ENCODE measurements at regions not wholly inside any gene's neighbourhood (a gene's known extent, or its start where the extent isn't known, plus 50 kb on each side); places are given as distances from the start of the nearest gene placed in this dataset.

DNA sequence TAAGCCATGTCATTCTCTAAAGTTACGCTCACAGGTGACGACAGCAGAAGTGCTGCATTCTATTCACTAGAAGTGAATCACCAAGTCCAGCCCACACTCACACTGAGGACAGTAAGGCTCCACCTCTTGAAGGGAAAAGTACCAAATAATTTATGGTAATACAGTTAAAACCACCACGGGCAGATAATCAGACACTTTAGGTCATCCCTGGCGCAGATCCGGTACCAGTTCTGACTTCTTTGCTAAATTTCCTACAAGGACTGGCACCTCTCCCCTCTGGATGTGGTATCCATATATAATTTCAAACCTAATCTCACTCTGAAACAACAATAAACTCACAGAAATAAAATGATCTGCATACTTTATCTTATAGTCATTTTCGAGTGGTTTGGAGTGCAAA is 954.7 kb upstream of the GHITM start:
- Histone ChIP-seq H3K4me2 (no peak overlapping the region), H3K4me3 (no peak overlapping the region), H3K27ac (no peak overlapping the region), H3K9me3 (no peaks in the 10 kb centered on the region), H3K4me1 (no peaks in the 10 kb centered on the region)
- FAIRE-seq, result no peak
- no peak for DNase-seq (ENCODE audit: low read depth in 1 of 2, low spot score in 1 of 2)
- TF ChIP-seq RARB (CRISPR knock-in tag; IDR thresholded peaks at IDR 0.05) (no peak), NPAS2 (CRISPR knock-in tag; IDR thresholded peaks at IDR 0.05; ENCODE audit: borderline replicate concordance) (no peak), GATA3 (IDR thresholded peaks at IDR 0.05; ENCODE audit: borderline replicate concordance) (no peak), POLR2A (IDR thresholded peaks at IDR 0.05; ENCODE audit: low read length) (no peak), MYC (IDR thresholded peaks at IDR 0.05; ENCODE audit: borderline replicate concordance, low read length) (no peak), HOXB13 (CRISPR knock-in tag; IDR thresholded peaks at IDR 0.05; ENCODE audit: low read depth) (no peak), RAD21 (conservative IDR thresholded peaks at IDR 0.05 in 1 of 2, IDR thresholded peaks at IDR 0.05 in 1 of 2) (no peak), RFX5 (IDR thresholded peaks at IDR 0.05) (no peak), ZNF302 (CRISPR knock-in tag; IDR thresholded peaks at IDR 0.05) (no peak), FOSB (CRISPR knock-in tag; IDR thresholded peaks at IDR 0.05) (no peak), RNF2 (IDR thresholded peaks at IDR 0.05; ENCODE audit: borderline replicate concordance, low read depth) (no peak), KDM1A (IDR thresholded peaks at IDR 0.05; ENCODE audit: low read depth) (no peak), MAZ (IDR thresholded peaks at IDR 0.05; ENCODE audit: borderline replicate concordance, low read depth, low read length) (no peak), HDAC2 (IDR thresholded peaks at IDR 0.05) (no peak), BHLHE40 (IDR thresholded peaks at IDR 0.05; ENCODE audit: low read depth, low read length) (no peak)
- TF ChIP-seq, protein P1, sequence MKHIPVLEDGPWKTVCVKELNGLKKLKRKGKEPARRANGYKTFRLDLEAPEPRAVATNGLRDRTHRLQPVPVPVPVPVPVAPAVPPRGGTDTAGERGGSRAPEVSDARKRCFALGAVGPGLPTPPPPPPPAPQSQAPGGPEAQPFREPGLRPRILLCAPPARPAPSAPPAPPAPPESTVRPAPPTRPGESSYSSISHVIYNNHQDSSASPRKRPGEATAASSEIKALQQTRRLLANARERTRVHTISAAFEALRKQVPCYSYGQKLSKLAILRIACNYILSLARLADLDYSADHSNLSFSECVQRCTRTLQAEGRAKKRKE (CRISPR knock-in tag; IDR thresholded peaks at IDR 0.05; ENCODE audit: low read depth), result no peak
- POLR2A ChIA-PET, result no interaction called here
- 15% methylated on average over 6 of the region's 6 CpGs for WGBS (ENCODE audit: missing lambda C conversion rate)
- CTCF ChIA-PET, result no interaction called here
- no peak for ATAC-seq

DNA sequence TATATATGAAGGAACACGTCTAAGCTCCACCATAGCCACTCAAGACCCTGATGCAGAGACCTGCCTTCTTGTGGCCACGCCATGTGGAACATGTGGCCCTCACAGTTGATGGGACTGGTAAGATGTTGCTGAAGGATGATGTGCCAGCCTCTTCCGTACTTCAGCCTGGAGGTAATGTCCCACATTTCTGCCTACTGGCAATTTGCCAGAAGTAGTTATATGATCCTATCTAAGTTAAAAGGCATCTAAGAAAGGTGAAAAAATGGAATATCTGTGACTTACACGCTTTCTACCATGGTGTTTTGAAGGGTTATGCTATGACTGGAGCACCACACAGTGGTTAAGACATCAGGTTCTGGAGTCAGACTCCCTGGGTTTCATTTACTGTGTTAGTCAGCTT is 948.7 kb upstream of the GHITM start:
- ATAC-seq (no peak), DNase-seq (ENCODE audit: low read depth in 1 of 2, low spot score in 1 of 2) (no peak), FAIRE-seq (no peak)
- TF ChIP-seq HEYL (CRISPR knock-in tag; IDR thresholded peaks at IDR 0.05) (no peak), FOSL2 (IDR thresholded peaks at IDR 0.05) (no peak), FOSL2 (CRISPR knock-in tag; IDR thresholded peaks at IDR 0.05) (no peak), FOSB (CRISPR knock-in tag; IDR thresholded peaks at IDR 0.05) (no peak), SMC3 (IDR thresholded peaks at IDR 0.05) (no peak), NR3C1 (IDR thresholded peaks at IDR 0.05) (no peak), CHD4 (IDR thresholded peaks at IDR 0.05; ENCODE audit: borderline replicate concordance) (no peak), NFE2L2 (conservative IDR thresholded peaks at IDR 0.05; ENCODE audit: low read length) (no peak), CBX2 (IDR thresholded peaks at IDR 0.05; ENCODE audit: borderline replicate concordance, low read depth) (no peak), KDM5A (IDR thresholded peaks at IDR 0.05) (no peak)
- TF ChIP-seq, protein P2, sequence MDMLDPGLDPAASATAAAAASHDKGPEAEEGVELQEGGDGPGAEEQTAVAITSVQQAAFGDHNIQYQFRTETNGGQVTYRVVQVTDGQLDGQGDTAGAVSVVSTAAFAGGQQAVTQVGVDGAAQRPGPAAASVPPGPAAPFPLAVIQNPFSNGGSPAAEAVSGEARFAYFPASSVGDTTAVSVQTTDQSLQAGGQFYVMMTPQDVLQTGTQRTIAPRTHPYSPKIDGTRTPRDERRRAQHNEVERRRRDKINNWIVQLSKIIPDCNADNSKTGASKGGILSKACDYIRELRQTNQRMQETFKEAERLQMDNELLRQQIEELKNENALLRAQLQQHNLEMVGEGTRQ (IDR thresholded peaks at IDR 0.05), result no peak
- TF ChIP-seq, protein P3, sequence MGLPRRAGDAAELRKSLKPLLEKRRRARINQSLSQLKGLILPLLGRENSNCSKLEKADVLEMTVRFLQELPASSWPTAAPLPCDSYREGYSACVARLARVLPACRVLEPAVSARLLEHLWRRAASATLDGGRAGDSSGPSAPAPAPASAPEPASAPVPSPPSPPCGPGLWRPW (IDR thresholded peaks at IDR 0.05), result no peak
- TF ChIP-seq, protein P4, sequence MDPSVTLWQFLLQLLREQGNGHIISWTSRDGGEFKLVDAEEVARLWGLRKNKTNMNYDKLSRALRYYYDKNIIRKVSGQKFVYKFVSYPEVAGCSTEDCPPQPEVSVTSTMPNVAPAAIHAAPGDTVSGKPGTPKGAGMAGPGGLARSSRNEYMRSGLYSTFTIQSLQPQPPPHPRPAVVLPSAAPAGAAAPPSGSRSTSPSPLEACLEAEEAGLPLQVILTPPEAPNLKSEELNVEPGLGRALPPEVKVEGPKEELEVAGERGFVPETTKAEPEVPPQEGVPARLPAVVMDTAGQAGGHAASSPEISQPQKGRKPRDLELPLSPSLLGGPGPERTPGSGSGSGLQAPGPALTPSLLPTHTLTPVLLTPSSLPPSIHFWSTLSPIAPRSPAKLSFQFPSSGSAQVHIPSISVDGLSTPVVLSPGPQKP (IDR thresholded peaks at IDR 0.05; ENCODE audit: low read depth, low read length), result no peak
- Histone ChIP-seq H3K4me2 (no peak overlapping the region), H3K27ac (no peak overlapping the region), H3K4me3 (no peak overlapping the region), H3K9me3 (no peaks in the 10 kb centered on the region), H3K4me1 (no peaks in the 10 kb centered on the region)
- CTCF ChIA-PET, result no interaction called here
- WGBS (ENCODE audit: missing lambda C conversion rate), result 2% methylated on average over 4 of the region's 4 CpGs
- POLR2A ChIA-PET, result no interaction called here

Measured in A549 (cell line).